ENCODE measurements at regions not wholly inside any gene's neighbourhood (a gene's known extent, or its start where the extent isn't known, plus 50 kb on each side); places are given as distances from the start of the nearest gene placed in this dataset.

DNA sequence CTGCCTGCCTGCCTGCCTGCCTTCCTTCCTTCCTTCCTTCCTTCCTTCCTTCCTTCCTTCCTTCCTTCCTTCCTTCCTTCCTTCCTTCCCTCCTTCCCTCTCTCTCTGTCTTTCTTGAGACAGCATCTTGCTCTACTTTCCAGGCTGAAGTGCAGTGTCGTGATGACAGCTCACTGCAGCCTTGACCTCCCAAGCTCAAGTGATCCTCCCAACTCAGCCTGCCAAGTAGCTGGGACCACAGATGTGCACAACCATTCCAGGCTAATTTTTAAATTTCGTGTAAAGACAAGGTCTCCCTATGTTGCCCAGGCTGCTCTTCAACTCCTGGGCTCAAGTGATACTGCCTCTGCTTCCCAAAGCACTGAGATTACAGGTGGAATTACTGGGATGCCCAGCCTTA, 328.2 kb upstream of the SORL1-AS1 start:
- no peak for DNase-seq

GRCh38 chr11:121777056-121777455, 324.3 kb upstream of the SORL1-AS1 start:
- no peak for DNase-seq

DNA sequence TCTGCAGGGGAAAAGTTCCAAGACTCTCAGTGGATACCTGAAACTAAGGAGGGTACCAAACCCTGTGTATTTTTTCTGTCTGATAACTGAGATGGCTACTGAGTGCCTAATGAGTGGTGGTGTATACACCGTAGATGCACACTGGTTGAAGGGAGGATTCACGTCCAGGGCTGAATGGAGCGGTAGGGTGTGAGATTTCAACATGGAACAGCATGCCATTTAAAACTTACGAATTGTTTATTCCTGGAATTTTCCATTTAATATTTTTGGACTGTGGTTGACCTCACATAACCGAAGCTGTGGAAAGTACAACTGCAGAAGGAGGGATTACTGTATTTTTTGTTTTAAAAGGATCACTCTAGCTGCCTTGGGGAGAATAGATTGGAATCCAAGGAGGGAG, 322.5 kb upstream of the SORL1-AS1 start:
- DNase-seq = no peak

DNA sequence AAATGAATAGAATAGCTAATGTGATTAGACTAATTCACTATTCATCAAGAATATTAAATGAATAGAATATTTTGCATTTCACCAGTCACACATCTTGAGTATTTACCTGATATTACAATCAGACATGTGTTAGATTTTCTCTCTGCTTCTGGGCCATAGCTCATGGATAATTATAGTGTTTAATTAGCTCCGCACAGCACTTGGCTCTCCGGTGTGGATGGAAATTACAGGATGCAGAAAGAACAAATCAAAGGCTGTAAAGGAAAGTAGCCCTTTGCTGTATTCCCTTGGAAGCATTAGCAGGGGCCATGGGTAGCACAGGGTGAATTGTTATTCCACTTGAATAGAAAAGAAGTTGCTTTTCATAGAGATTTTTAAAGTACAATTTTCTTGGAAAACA, 320.3 kb upstream of the SORL1-AS1 start:
- no peak for DNase-seq

DNA sequence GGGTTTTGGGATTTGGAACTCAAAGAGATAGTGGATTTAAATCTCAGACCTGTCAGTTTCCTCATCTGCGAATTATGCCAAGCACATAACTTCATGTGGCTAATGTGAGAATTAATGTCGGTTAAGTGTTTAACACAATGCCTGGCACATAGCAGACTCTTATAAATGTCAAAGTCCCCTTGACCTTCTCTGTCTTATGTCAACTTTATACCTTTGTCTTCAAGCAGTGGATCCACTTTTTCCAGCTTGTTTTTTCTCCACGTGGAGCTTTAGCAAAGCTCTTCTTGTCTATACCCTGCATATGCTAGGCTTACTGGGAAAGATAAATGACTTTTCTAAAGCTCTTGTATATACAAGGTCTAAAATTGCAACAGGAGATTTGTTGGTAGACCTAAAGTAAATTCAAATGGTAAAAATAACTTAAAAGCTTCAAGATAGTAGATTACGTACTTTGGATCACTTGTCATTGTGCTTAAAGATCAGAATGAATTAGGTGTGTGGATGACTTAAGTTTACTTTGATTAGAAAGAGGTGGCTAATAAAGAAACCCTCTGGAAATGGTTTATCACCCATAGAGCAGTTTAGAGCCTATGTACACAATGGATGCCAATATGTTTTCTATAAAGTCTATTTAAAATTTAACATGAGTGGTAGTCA, 318.3 kb upstream of the SORL1-AS1 start:
- DNase-seq = no peak

DNA sequence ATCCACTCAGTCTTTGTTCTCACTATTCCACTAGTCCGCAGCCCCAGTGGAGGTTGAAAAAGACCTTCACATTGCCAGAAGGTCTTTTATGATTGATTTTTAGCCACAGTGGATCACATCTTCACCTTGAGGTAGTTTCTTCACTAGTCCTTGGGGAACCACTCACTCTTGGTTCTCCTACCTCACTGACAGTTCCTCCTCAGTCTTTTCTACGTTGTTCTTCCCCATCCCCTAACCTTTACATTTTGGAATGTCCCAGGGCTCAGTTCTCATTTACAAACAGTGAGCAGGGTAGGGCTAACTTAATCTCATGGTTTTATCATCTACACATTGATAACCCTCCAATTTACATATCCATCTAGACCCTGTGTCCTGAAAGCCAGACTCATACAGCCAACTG, 316.4 kb upstream of the SORL1-AS1 start:
- no peak for DNase-seq

DNA sequence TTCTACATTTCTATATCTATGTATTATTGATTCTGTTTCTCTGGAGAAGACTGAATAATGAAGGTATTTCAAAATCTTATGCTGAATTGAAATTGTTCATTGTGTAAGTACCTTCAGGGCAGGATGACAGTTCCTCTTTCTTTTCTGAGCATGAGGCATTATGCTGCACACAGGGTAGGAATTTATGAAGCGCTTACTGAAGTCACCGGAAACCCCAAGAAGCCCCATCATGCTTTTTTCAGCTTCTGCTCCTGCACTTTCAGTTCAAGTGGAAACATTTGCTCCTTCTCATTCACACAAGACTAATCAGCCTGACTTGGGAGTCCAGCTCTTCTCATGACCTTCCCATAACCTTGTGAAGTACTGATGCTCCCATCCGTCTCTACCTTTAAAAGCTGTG, 314.7 kb upstream of the SORL1-AS1 start:
- DNase-seq = no peak

DNA sequence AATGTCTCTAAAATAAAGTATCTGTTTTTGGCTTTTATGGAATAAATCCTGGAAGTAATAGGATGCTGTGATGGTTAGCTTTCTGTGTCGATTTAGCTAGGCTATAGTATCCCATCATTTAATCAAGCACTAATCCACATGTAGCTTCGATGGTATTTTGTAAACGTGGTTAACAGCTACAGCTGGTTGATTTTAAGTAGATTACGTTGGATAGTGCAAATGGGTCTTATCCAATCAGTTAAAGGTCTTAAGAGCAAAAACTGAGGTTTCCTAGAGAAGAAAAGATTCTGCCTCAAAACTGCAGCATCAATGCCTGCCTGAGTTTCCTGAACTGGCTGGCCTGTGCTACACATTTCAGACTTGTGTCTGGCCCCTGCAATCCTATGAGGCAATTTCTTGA, 314.2 kb upstream of the SORL1-AS1 start:
- no peak for DNase-seq

DNA sequence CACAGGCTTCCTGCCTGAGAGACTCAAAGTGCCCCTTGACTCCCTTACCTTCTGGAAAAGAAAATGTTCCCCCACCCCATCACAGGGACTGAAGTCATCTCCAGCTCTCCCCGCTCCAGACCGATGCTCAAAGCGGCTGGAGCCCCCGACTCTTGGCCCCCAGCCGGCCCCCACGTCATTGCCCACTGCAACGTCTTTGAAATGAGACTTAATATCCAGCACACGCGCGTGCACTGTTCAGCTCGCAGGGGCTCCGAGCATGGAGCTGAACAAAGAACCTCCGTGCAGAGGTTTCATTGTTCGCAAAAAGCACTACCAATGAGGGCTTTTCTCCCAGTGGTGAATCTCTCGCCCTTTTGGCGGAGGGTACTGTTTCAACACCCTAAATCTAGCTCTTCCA, 313.4 kb upstream of the SORL1-AS1 start:
- DNase-seq = no peak

DNA sequence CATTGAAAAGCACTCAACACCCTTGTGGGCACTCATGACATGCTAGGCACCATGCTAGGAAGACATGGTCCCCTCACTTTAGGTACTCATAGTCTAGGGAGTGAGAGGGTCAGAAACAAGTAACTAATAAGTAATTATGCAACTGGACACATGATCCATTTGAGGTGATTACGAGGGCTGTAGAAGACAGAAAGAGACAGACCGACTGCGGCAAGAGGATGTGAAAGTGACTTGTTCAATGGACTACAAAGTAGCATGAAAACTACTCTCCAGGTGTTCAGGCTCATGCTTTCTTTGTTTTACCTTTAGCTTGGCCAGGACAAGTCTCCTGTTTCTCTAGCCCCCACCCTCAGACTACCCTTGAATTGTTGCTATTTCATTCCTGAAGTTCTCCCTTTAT, 310.8 kb upstream of the SORL1-AS1 start:
- DNase-seq = no peak

DNA sequence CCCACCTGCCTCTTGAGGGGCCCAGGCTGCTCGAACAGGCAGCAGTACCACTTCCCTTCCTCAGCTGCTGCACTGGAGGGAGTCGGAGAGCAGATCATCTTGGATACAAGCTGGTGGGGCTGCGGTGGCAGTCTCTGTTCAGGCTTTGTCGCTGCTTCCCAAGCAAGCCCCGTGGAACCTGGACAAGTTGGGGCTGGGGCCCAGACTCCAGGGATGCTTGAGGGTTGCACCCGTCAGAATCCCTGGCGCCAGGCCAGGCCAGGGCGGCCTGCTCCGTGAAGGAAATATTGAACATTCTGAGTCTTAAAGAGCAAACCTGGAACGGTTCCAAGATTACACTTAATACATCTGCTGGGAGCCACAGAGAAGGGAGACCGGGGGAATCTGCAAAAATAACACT, 310.1 kb upstream of the SORL1-AS1 start:
- peak in 1 of 2 experiments; percentile 22 for DNase-seq

DNA sequence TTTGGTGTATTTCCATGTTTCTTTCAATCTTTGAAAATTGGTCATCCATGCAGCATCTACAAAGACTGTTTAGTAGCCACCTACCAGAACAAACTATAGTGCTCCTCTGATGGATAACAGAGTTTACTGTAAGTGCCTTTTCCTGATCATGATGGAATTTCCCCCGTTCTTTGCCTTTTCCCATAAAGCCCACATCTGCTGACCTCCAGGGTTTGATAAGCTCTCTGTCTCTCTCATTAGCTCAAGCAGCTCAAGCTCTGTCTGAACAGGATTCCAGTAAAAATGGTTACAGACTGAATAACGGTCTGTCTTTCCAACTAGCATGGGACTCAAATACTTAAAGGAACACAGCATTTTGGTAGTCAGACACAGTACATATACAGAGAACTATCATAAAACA, 308.4 kb upstream of the SORL1-AS1 start:
- no peak for DNase-seq

- no peak for DNase-seq
Measured at GRCh38 chr11:121757480-121758125, 304.8 kb upstream of the SORL1-AS1 start.

DNA sequence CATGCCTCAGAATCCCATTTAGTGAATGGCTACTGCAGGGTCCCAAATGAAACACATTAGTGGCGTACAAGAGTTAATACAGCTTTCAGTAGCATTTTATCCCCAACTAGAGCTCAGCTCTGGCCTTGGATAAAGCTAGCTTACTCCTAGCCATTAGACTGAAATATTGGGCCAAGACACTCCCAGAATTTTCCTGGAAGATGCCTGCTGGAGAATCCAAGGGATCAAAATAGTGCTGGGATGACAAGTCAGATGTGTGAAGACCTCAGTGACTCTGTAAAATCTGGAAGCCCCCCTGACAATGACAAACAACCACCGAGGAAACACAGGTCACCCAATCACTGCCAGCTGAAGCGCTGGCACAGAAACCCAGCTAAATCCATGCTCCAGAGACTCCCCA, 303.1 kb upstream of the SORL1-AS1 start:
- DNase-seq = no peak

DNA sequence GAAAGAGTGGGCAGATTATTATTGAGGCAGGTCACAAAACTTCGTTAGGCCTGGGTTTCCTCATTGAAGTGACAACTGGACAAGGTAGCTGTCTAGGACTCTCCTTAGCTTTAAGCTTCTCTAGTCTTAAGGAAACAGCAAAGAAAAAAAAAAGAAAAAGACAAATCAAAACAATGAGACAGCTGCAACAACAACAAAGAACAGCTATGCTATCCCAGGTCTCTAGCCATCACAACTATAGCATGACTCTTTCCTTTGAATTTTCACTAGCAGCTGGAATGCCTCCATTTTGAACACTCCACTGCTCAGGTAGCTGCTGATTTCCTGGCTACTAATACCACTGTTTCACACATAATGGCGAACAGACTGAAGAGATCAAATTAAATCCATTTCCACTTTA, 302.4 kb upstream of the SORL1-AS1 start:
- no peak for DNase-seq

- DNase-seq = no peak
Measured at GRCh38 chr11:121754598-121754997, 301.8 kb upstream of the SORL1-AS1 start.

DNA sequence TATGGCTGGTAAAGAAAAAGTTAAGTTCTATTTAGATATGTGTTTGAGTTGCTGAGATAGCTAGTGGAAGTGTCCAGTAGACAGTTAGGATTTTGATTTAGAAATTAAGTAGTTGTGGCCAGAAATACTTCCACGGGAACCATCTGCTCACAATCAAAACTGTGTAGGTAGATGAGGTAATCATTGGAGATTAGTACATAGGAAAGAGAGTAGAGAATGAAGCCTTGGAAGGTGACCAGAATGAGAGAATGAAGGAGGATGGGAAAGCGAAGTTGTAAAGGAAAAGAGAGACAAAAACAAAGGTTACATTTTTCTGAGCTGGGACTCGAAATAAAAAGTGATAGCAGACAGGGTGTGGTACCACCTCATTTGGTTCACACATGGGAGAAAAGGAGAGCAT, 296.9 kb upstream of the SORL1-AS1 start:
- DNase-seq = no peak

DNA sequence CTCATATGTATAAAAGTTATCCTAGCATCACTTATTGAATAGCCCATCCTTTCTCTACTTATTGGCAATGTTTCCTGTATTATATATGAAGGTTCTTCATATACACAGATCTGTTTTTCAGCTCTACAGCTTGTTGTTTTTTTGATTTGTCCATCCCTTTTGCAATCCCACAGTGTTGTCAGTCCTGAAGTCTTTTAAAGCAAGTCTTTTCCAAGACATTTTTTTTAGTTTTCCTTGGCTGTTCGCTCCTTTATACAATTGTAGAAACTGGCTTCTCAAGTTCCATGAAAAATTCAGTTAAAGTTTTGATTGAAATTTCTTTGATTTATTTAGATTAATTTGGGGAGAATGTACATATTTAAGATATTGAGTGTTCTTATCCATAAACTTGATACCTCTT, 295.3 kb upstream of the SORL1-AS1 start:
- DNase-seq = no peak

DNA sequence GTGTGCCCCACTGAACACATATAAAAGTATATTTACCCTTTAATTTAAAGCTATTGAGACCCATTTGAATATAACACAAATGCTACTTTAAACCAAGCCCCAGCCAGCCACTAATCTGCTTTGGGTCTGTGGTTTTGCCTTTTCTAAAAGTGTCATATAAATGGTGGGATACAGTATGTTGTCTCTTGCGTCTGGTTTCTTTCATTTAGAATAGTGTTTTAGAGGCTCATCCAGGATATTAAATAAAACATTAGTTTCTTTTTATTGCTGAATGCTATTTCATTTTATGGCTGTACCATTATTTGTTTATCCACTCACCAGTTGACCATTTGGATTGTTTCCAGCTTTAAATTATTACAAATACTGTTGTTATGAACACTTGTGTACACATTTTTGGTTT, 290.5 kb upstream of the SORL1-AS1 start:
- DNase-seq = no peak

DNA sequence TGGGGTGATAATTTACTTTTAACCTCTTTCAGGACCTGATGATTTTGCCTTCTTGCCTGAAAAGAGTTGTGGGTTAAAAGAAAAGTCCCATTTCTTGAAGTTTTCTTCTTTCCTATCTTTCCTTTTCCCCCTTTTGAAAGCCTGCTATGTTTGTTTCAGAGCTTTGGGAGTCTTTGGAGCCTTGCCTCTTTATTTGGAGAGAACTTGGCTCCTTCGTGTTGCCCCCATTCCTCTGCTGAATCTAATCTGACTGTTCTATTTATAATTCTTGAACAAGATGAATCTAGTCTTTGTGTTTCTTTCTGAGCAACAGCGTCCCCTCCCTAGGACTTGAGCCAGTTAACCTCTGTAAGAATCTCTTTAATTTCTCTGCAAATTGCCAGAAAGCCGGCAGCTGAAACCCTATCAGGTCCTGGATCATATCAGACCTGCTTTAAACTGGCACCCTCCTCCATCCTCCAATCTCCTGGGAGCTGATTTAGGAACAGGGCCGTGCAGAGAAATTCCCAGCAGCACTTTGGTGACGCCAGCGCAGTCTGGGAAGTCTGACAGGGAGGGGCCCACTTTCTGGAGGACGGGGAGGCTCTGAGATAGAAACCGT, 289.1 kb upstream of the SORL1-AS1 start:
- no peak for DNase-seq

- DNase-seq = no peak
Measured at GRCh38 chr11:121741351-121741760, 288.6 kb upstream of the SORL1-AS1 start.

DNA sequence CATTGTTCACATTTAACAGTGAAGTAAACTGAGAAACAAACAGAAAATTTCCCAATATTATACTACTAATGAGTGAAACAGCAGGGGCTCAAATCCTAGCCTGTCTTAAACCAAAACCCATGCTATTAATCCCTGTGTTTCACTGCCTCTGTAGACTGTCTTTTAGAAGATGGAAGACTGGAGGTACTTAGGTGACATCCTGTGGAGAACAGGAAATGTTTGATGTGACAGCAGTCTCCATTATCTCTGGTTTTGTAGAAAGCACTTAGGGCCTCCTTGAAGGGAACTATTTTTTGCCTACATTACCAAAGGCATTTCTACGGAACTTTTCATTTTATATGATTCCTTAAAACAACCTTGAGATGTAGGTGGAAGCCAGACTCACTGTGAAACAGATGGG, 288.1 kb upstream of the SORL1-AS1 start:
- no peak for DNase-seq

GRCh38 chr11:121733858-121734257, 281.1 kb upstream of the SORL1-AS1 start:
- DNase-seq = no peak

DNA sequence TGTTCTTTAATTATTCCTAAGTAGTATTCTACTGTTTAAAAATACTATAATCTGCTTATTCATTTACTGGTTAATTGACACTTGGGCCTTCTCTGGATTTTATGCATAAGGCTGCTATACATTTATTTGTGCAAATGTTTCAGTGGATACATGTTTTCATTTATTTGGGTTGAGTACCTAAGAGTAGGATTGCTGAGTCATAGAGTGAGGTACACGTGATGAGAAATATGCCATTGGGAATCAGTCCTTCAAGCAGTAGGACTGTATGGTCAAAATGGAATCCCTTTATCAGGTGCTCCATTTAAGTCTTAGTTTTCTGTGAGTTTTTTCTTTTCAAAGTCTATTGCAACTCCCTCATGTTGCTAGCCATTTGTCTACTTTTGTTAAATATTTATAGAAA, 275.2 kb upstream of the SORL1-AS1 start:
- no peak for DNase-seq

DNA sequence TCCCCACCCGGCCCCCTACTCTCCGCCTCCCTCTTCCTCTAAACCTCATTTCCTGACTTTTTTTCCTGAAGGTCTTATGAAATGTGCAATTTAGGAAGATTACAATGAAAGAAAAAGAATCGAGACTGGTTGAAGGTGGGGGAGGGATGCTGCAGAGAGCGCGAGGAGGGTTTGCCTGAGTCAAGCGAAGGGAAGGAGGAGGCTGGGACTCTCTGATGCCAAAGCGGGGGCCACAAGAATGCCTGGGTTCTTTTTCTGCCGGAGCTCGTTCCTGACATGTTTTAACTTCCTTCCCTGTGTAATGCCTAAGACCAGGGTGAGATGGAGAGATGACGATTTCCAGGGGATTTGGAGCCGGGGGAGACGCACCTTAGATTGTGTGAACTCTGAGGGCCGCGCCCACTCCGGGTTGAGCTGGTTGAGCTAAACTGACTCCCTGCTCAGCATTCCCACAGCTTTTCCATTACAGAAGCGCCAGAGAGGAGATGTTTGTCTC, 270.5 kb upstream of the SORL1-AS1 start:
- no peak for DNase-seq

All from NCI-H446 (cell line).